SK-N-SH treated with all-trans-retinoic acid at 6 μM for 48 hours (cell line): ENCODE measurements at regions not wholly inside any gene's neighbourhood (a gene's known extent, or its start where the extent isn't known, plus 50 kb on each side); places are given as distances from the start of the nearest gene placed in this dataset.

Source experiments
- ATAC-seq: fragments of 200-7000 bp; cut with Tn5 transposase; 3 replicates; pipeline ENCODE4 v1.9.1; 2020; ENCODE audit warnings: mild to moderate bottlenecking, moderate library complexity
- ARNTL ChIP-seq: fragments of 450-650 bp; formaldehyde crosslinking; IDR thresholded peaks from 2 replicates; pipeline ENCODE4 v1.5.0; 2020; ENCODE audit warnings: low read depth, mild to moderate bottlenecking, moderate library complexity, borderline replicate concordance
- CREB5 ChIP-seq: fragments of 250-450 bp; sonication (Bioruptor Pico); IDR thresholded peaks from 2 replicates; pipeline ENCODE4 v1.5.1; 2020; ENCODE audit warnings: low read depth, mild to moderate bottlenecking, moderate library complexity
- CSDC2 ChIP-seq: fragments of 250-450 bp; sonication (Bioruptor Pico); IDR thresholded peaks from 2 replicates; pipeline ENCODE4 v1.5.0; 2020; ENCODE audit warnings: mild to moderate bottlenecking, moderate library complexity
- CSRNP3 ChIP-seq: fragments of 250-450 bp; sonication (Bioruptor Pico); IDR thresholded peaks from 2 replicates; pipeline ENCODE4 v1.5.1; 2021; ENCODE audit warnings: mild to moderate bottlenecking, moderate library complexity
- ESRRG ChIP-seq: fragments of 250-450 bp; sonication (Bioruptor Pico); IDR thresholded peaks from 2 replicates; pipeline ENCODE4 v1.6.1; 2021; ENCODE audit warnings: mild to moderate bottlenecking
- GLIS3 ChIP-seq: fragments of 250-450 bp; sonication (Bioruptor Pico); IDR thresholded peaks from 2 replicates; pipeline ENCODE4 v1.5.0; 2020; ENCODE audit warnings: mild to moderate bottlenecking, moderate library complexity
- ISL1 ChIP-seq: fragments of 250-450 bp; sonication (Bioruptor Pico); IDR thresholded peaks from 2 replicates; pipeline ENCODE4 v2.1.2; 2022; ENCODE audit warnings: mild to moderate bottlenecking, moderate library complexity
- OSR1 ChIP-seq: fragments of 250-450 bp; sonication (Bioruptor Pico); IDR thresholded peaks from 2 replicates; pipeline ENCODE4 v1.8.0; 2022; ENCODE audit warnings: moderate library complexity, mild to moderate bottlenecking, inconsistent platforms
- PATZ1 ChIP-seq: fragments of 250-450 bp; sonication (Bioruptor Pico); IDR thresholded peaks from 2 replicates; pipeline ENCODE4 v1.8.0; 2020; ENCODE audit warnings: mild to moderate bottlenecking, moderate library complexity, borderline replicate concordance
- POU6F1 ChIP-seq: fragments of 250-450 bp; sonication (Bioruptor Pico); IDR thresholded peaks from 2 replicates; pipeline ENCODE4 v1.8.0; 2021; ENCODE audit warnings: low read depth, mild to moderate bottlenecking, moderate library complexity, borderline replicate concordance
- RARB ChIP-seq: fragments of 250-450 bp; sonication (Bioruptor Pico); IDR thresholded peaks from 2 replicates; pipeline ENCODE4 v1.8.0; 2021; ENCODE audit warnings: mild to moderate bottlenecking, moderate library complexity
- SNAI2 ChIP-seq: fragments of 250-450 bp; sonication (Bioruptor Pico); IDR thresholded peaks from 2 replicates; pipeline ENCODE4 v1.5.0; 2020; ENCODE audit warnings: mild to moderate bottlenecking, moderate library complexity
- TCF4 ChIP-seq: fragments of 250-450 bp; sonication (Bioruptor Pico); IDR thresholded peaks from 2 replicates; pipeline ENCODE4 v1.8.0; 2021; ENCODE audit warnings: mild to moderate bottlenecking, moderate library complexity, borderline replicate concordance
- TSHZ2 ChIP-seq: fragments of 250-450 bp; sonication (Bioruptor Pico); IDR thresholded peaks from 2 replicates; pipeline ENCODE4 v1.5.0; 2020; ENCODE audit warnings: mild to moderate bottlenecking, moderate library complexity
- ZFP3 ChIP-seq: fragments of 250-450 bp; sonication (Bioruptor Pico); IDR thresholded peaks from 2 replicates; pipeline ENCODE4 v1.5.0; 2020; ENCODE audit warnings: mild to moderate bottlenecking, moderate library complexity
- ZFP30 ChIP-seq: fragments of 450-650 bp; formaldehyde crosslinking; IDR thresholded peaks from 2 replicates; pipeline ENCODE4 v1.5.0; 2022; ENCODE audit warnings: mild to moderate bottlenecking, moderate library complexity
- ZNF70 ChIP-seq: fragments of 450-650 bp; formaldehyde crosslinking; IDR thresholded peaks from 2 replicates; pipeline ENCODE4 v1.5.0; 2020; ENCODE audit warnings: mild to moderate bottlenecking, moderate library complexity
- ZNF8 ChIP-seq: fragments of 450-650 bp; formaldehyde crosslinking; IDR thresholded peaks from 2 replicates; pipeline ENCODE4 v1.5.0; 2020; ENCODE audit warnings: mild to moderate bottlenecking, moderate library complexity

- no peak for ATAC-seq
- TF ChIP-seq ESRRG (CRISPR knock-in tag) (no peak), ZFP30 (no peak), TCF4 (CRISPR knock-in tag) (no peak), CREB5 (CRISPR knock-in tag) (no peak), PATZ1 (CRISPR knock-in tag) (no peak), OSR1 (CRISPR knock-in tag) (no peak), TSHZ2 (CRISPR knock-in tag) (no peak), ZNF8 (CRISPR knock-in tag) (no peak), GLIS3 (CRISPR knock-in tag) (no peak), ZNF70 (CRISPR knock-in tag) (no peak)
Observed at GRCh38 chr3:24608701-24609390, 114.2 kb upstream of the THRB start.

- no peak for ATAC-seq
- TF ChIP-seq RARB (CRISPR knock-in tag) (no peak), TSHZ2 (CRISPR knock-in tag) (no peak), OSR1 (CRISPR knock-in tag) (no peak), ZFP30 (no peak), ZNF70 (CRISPR knock-in tag) (no peak), CREB5 (CRISPR knock-in tag) (no peak), ARNTL (CRISPR knock-in tag) (no peak)
Observed at GRCh38 chr3:24614359-24614758, 119.7 kb upstream of the THRB start.

GRCh38 chr3:24615177-24615576 is 120.5 kb upstream of the THRB start:
- no peak for ATAC-seq
- TF ChIP-seq CSDC2 (CRISPR knock-in tag), result no peak
- no peak for TF ChIP-seq POU6F1 (CRISPR knock-in tag)
- TF ChIP-seq SNAI2, result no peak
- TF ChIP-seq CREB5 (CRISPR knock-in tag), result no peak
- no peak for TF ChIP-seq TSHZ2 (CRISPR knock-in tag)
- no peak for TF ChIP-seq CSRNP3
- TF ChIP-seq ZNF70 (CRISPR knock-in tag), result no peak
- TF ChIP-seq GLIS3 (CRISPR knock-in tag), result no peak
- TF ChIP-seq ISL1 (CRISPR knock-in tag), result no peak
- no peak for TF ChIP-seq ZFP3 (CRISPR knock-in tag)
- no peak for TF ChIP-seq ZFP30
- TF ChIP-seq ZNF8 (CRISPR knock-in tag), result no peak
